ENCODE measurements at regions not wholly inside any gene's neighbourhood (a gene's known extent, or its start where the extent isn't known, plus 50 kb on each side); places are given as distances from the start of the nearest gene placed in this dataset.

DNA sequence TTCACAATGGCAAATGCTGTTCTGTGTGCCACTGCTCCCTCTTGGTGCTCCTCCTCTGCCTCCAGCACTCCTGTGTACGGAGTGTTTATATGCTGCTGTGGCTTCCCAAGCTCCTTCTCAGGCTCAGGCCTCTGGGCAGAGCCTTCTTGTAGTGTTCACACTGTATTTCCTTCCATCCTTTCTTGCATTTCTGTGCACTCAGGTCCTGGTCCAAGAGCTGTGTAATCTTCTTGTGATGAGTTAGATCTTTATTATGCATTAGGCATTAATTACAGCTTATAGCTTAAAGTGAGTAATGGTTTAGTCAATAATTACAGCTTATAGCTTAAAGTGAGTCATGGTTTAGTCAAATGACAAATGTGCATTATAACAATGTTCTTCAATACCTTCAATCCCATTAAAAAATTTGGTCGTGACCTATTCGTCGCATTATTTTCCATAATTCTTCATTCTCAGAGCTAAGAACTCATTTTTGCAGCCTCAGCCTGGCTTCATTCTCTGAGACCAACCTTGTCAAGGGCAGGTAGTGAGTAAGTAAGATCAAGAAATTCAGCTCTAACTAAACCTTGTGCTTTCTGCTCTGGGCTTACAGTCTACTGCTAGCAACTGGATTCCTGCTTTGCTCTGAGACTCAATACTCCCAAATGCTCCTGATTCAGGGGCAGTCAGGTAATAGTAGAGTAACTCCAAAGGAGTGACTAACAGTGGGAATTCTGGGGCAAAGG lies 154.5 kb upstream of the SPAG17 start:
- DNase-seq, result no peak

DNA sequence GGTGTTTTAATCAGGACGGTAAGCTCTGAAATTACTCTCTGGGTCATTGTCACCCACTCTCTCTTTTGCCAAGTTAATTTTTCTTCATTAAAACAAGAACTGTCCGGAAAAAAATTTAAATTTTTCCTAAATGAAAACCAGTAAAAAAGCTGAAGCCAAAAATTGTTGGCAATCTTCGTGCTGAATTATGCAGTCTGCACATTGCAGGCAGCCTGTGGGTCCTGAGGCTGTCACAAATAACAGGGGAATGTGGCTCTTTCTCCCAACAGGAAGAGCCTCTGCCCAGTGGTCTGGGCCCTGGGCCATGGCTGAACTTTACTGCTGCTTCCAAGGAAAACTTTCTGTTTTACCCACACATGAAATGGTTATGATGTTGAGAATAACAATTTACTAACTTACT lies 153.9 kb upstream of the SPAG17 start:
- DNase-seq, result no peak

DNA sequence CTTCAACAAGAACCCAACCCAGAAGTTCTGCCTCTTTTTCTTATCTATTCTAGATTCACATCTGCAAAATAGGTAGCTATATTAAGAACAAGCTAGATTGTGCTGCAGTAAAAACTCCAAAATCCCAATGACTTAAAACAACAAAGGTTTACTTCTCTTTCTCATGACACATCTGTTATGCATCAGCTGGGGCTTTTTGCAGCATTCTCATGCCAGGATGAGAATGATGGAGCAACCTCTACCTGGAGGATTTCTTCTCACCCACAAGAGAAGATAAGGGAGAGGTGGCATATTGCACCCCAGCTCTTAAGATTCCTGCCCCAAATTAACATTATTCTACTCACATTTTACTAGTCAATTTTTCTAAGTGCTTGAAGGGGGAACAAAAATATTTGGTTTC lies 152.3 kb upstream of the SPAG17 start:
- DNase-seq, result no peak

DNA sequence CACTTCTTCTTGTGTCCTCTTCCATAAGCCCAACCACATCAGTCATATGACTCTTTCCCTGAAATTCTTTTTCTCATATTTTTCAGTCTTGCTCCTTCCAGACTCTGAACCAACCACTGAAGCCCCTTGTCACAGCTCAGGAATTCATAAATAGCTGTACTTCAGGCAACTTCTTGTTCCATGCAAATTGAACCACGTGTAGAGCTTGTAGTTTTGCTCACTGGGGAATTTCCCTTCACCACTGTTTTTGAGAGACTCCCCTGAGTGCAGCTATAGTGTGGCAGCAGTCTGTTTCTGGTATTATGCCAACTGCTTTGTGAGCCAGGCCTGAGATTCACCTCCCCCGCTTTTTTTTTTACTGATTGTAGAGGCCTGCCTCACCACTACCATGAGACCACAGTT lies 150.3 kb upstream of the SPAG17 start:
- no peak for DNase-seq

DNA sequence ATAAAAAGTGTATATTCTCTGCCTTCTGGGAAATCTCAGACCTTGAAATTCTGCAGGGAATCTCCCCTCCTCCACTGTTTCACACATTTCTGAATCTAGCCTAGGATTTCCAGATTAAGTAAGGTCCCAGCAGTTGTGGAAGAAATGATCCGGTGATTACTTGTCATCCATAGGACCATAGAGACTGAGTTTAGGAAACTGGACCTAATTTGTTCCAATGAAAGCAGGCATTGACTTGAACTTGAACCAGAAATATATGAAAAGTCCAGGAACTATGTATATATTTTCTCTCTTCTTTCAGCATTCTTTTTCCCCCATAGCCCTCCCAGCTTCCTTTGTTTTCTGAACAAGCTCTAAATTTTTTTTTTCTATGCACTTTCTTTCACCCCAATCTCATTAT lies 149.5 kb upstream of the SPAG17 start:
- DNase-seq, result no peak

DNA sequence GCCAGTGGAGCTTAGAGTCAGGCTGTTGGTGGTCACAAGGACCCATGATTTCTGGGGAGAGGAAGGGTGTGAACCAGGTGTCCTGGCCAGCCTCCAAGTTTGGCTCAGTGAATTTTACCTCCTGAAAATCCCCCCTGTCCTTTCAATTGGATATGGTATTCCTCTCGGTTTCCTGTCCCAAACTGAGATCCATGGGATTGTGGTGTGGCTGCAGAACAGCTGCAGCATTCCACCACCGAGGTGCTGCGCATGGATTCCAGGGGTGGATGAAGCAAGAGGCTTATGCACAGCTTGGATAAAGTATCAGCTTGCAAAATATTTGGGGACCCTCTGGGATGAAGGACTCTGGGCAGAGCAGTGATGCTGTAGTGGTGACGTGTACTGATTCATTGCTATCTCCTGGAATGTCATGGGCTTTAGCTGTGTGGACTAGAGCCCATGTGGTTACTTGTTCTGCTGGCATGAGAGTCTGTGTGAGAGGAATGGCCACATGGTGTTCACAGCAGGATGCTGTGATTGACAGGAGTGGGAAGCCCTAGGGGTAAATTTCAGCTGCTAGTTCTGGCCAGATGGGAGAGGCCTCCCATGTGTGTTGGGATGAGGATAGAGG lies 148.7 kb upstream of the SPAG17 start:
- no peak for DNase-seq

DNA sequence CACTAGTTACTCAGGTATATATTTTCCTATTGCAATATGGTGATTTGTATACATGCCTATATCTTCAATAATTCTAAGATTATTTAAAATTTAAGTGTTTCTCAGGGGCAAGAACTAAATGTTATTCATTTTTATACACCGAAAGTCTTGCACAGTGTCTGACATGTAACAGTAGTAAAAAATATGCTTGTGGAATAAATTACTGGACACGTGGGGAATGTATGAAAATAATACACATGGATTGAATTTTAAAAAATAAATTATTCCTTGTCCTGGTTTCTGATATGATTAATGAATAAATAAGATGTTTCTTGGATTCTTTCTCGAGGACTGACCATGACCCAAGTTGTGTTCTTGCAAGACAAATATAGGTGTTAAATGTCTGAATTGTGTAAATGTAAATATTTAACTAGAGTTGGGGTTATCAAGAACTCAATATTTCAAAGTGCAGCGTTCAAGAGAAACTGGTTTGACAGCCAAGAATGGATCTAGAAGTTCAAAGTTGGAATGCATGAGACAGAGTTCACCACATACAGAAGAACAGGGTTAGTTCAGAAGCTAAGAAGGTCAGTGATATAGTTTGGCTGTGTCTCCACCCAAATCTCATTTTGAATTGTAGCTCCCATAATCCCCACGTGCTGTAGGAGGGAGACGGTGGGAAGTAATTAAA lies 142.1 kb upstream of the SPAG17 start:
- no peak for DNase-seq

DNA sequence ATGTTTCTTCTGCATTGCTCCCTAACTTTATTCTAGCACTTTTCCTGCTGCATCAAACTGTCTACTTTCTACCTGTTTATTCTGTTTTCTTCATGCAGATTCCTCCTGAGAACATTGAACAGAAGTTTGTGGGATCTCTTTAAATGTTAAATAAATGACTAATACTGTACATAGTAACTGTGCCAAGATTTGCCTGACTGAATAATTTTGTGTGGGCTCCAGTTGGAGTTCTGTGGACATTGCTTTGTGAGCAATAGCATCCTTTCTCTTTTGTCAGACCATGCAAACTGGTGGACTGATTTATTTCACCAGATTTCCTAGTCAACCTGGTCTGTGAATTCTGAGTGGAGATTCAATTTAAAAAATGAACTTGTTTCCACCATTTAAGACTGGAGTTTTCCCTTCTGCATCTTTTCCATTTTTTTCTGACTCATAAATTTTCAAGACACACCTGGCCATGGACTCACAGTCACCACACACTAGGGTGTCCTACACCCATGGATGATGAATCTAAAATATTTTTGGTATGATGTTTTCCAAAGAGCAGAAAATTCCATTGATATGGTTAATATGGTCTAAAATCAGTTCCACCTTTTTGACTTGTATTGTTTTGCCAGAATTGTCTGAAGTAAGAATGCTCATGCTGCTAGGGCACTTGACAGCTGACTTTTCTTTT lies 140.7 kb upstream of the SPAG17 start:
- DNase-seq, result no peak

DNA sequence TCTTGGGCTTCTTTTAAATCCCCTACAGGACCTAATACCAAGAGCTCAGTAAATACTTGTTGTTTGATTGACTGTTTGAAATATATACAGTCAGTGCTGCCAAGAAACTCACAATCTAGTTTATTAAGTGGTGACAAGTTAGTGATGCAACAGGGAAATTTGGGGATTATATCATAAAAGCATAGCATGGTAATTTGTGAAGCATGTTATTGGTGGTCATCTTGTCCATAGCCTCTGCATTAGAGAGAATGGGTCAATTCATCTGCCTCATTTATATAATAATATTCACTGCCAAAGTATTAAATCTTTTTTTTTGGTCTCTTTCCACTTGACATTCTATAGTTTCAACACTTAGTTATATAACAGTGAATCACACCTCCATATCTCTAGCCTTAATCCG lies 138.2 kb upstream of the SPAG17 start:
- no peak for DNase-seq

DNA sequence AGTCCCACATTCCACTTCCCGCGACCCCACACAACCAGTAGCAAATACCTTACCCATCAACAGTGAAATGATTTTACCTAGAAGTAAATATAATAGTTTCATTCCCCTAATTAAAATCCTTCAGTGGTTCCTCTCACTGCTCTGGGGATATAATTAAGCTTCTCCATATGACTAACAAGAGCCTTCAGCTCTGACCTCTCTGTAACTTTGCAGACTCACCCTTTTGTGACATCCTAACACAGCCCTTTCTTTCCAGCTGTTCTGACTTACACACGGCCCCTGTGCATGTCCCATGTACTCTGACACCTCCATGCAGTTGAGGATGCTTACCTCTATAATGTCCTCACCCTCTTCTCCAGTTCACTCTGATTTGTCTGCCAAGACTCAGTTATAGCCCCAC lies 137.3 kb upstream of the SPAG17 start:
- DNase-seq, result no peak

DNA sequence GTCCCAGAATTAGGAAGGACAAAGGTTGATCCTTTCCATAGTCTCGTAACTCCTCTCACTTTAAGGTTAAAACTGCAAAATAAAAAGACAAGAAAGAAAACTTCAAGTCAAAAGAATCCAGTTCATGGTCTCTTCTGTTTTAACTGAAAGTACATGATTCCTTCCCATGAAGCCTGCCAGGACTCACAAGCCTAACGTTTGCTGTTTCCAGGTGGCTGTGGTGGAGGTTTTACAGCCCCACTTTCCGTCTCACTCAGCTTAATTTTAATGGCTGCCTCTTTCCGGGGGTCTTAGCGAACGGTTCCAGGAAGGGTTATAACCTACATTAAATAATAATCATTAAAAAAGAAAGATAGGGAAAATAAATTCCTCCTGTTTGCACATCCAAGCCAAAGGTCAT lies 136.8 kb upstream of the SPAG17 start:
- DNase-seq, result no peak

DNA sequence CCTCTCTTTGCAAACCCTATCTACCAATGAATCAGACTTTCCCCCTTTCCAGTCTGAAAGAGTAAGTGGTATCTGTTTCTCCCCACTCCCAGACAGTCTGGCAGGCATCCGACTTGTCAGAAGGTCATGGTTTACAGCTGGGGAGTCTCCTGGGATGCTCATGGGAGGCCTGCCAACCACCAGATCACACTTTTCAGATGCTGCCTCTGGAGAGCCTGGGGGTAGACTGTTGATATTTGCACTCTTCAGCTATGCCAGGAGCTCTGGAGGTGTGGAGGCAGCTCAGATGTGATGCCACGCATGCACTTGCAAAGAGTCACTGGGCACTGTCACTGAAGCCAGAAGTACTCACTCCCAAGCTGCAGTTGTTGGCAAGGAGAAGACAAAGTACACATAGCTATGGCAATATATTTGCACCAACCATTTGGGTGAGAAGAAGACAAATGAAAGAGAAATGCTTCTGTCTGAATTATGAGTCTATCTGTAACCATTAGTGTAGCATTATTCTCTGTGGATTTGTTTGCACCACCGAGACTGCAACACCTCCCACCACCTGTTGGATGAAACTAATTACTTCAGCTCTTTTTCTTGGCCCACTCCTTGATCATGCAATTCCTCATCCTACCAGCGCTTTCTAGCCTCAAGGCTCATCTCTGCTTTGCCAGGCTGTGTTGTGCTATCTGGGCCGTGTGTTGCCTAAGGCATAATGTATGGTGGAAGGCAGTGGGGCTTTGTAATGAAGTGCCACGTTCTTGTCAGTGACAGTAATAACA lies 133.0 kb upstream of the SPAG17 start:
- no peak for DNase-seq

DNA sequence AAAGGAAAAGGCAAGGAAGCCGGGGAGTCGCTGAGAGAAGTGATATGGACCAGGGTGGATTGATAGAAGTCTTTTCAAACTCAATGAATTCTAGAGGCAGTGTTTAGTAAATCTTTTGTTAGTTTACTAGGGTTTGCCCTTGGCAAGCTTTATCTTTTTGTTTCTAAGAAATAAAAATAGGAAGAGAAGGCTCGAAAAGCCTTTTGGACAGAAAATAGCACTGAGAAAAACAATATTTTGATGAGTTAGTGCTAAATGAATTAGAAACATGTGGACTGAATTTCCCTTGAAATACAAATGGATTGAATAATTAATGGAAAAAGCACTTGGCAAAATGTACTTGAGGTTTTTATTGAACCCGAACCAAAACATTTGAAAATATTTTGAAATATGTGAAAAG lies 121.8 kb upstream of the SPAG17 start:
- DNase-seq, result no peak

DNA sequence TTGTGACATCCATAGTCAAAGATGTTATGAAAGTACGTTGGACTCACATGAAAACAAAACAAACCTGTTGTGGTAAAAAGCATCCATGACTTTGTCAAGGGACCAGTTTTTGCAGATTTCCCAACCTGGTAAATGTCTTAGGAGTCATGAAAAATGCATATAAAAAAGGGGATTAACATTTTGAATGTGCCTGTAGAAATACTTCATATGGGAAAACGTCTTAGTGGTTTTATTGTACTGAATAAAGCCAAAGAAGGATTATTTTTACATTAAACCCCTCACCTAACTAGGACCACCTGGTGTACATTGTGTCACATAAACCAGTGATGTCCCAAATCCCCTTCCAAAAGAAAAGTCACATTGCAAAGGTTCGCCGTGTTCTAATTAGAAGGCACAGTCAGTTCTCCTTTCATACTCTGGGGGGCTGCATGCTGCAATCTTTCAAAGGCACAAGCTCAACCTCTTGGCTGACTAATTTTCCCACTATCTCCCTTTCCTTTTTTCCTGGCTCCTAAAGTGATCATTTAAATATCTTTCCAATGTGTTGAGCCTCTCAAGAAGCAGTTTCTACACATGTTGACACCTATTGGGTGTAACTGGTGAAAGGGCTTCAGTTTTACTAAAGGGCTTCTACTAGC lies 119.8 kb upstream of the SPAG17 start:
- DNase-seq, result no peak

DNA sequence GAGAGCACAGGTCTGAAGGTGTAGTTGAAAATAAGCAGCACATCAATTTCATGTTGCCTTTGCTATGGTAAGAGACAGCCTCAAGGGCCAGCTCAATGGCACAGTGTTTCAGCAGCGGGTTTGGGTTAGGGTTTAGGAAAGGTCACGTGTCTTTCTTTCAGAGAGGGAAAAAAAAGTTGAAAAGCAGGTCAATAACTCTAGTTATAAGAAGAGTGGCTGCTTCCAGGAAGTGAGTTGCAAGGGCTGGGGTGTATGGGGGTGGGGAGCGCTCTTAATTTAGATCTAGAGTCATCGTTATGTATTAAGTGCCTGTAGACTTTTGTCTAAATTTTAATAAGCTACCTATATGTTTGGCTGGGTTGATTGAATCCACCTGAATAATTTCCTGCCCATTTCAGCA lies 118.5 kb upstream of the SPAG17 start:
- DNase-seq, result no peak

DNA sequence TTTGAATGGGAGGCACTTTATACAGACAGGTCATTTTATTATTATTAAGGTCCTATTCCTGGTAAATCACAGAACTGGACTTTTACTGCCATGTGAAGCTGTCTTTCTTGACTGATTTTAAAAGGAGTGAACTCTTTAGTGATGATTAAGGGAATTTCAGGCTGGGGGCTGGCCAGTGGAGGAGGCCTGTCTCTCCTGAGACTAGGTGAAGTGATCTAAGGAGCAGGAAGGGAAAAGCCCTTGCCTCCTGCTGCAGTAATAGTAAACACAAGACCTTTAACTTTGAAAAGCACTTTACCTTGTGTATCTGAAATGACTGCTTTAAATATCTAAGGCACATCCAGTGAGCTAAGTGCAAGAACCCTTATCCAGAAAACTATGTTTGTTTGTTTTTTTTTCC lies 118.0 kb upstream of the SPAG17 start:
- no peak for DNase-seq

DNA sequence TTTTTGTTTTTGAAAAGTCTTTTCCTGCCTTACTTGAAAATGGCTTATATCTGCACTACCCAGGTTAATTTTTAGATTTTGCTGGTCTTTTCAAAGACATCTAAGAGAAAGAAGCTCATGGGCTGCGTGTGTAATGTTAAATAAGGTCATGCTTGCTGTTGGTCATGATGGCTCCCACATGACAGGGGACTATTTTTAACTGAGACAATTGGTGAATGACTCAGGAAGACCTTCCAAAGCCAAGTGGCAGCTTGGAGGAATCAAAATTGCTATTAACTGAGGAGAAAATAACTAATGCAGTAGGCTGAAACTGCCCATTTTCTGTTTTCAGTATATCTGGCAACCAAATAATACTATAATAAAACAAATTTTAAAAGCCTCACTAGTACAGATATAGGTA lies 117.1 kb upstream of the SPAG17 start:
- DNase-seq, result no peak

DNA sequence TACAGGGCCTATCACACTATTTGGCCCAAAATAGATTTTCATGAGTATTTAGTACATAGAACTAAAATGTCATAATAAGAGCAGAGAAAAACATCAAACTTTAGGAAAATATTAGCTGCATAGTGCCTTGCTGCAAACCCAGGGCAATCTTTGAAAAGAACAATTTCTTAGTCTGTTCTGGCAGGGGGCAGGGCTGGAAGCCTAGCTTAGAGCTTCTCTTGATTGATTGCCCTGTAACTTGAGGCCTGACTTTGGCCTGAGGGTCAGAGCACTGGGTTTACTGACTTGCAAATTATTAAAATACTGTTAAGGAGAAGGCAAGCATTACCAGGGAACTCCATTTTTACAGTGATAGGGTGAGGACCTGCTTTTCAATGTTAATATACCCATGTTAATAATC lies 115.8 kb upstream of the SPAG17 start:
- no peak for DNase-seq

DNA sequence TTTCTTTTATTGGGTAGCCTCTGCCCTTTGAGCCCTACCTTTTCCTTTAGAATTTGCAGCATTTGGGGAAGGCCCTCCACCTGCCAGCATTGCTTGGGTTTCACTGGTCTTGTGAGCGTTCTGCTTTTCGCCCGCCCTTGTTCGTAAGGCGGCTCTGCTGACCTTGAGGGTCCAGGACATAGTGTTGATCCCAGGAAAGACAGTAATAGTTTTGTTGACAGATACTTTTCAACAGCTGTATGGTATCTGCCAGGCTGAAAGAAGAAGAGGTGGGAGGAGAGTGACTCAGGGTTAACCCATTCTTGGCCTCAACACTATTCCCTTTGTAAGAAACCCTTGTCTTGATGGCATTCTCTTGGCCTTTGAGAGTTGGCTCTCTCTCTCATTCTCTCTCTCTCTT lies 113.4 kb upstream of the SPAG17 start:
- DNase-seq, result no peak

DNA sequence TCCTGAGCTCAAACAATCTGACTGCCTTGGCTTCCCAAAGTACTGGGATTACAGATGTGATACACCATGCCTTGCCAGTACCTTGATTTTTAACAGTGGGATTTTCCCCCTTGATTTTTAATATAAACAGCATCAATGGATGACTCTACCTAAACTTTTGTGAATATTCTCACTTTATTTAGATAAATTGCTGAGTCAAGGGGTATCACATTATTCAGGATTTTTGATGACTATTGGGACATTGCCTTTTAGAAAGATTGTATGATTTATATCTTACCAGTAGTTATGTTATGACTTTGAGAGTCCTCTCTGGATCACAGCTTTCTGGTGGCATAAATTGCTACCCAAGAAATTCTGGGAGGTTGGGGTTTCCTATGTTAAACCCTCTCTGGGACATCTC lies 112.5 kb upstream of the SPAG17 start:
- no peak for DNase-seq

DNA sequence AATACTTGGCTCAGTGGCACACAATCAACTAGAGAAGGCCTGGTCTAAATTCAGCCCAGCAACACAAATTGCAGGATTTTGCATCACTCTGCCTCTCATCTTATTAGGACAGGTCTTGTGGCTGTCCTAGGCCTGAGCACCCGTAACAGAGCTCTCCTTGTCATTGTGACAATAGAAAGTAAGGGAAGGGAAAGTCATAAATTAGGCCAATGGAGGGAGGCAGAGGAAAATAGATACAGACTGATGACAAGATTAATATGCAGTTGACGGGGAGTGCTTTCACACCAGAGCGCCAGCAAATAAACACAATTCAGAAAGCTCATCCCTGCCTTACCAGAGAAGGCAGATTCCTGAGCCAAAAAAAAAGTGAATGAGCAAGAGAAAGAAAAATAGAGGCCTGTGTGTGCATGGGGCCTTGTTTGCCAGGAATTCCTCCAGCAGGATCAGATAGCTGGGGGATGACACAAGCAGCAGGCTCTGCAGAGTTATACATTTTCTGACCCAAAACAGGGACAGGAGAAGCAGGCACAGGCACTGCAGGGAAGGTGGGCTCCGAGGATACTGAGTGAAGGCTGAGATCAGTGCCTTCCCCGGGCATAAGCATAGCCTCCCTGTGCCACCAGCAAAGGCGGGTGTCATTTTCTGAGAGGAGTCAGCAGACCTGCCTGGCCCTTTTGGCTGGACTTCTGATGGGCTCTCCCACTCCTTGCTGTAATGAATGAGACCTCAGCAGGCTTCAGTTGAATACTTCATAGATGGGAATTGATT lies 110.0 kb upstream of the SPAG17 start:
- no peak for DNase-seq

DNA sequence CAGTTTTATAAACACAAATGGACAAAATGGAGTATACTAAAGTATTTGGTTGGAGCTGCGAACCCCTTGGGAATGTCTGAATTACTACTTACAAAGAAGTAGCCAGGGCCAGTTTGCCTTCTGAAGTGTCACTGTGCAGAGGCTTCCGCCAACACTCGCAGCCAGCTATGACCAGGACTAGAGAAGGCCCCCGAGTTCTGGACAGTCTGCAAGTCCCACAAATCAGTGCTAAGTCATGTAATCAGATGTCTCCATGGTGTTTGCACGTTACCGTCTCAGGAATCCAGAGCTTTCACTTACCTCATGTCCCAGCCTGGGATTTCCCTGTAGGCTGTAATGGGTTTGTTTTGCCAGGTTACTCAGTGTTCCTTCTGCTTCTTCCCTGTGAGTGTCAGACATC lies 106.6 kb upstream of the SPAG17 start:
- no peak for DNase-seq

Data from NCI-H1417 treated with DMSO at 0.1 percent for 48 hours (cell line).